GM23338 (cell line): ENCODE measurements at regions not wholly inside any gene's neighbourhood (a gene's known extent, or its start where the extent isn't known, plus 50 kb on each side); places are given as distances from the start of the nearest gene placed in this dataset.

ENCODE experiments used
- ATAC-seq: fragments of 200-7000 bp; cut with Tn5 transposase; 3 replicates; pipeline ENCODE4 v1.9.1; 2020
- DNase-seq: peaks from one replicate; pipeline ENCODE4 v3.0.0-alpha.2; 2015; ENCODE audit warnings: low spot score
- H2AFZ ChIP-seq: fragments of 200-600 bp; sonication (generic); 2 replicates; pipeline ENCODE4 v1.8.0; 2016; ENCODE audit warnings: antibody characterized with exemption, mild to moderate bottlenecking, moderate library complexity
- H3F3A ChIP-seq: fragments of 200-600 bp; sonication (generic); replicated peaks from 2 replicates; pipeline ENCODE4 v1.8.0; 2017; ENCODE audit warnings: antibody characterized with exemption, mixed run types, low read depth
- H3K27ac ChIP-seq: fragments of 200-600 bp; sonication (generic); 2 replicates; pipeline ENCODE4 v1.6.1; 2016; ENCODE audit warnings: low read depth
- H3K27me3 ChIP-seq: fragments of 200-600 bp; sonication (generic); 2 replicates; pipeline ENCODE4 v1.8.0; 2016; ENCODE audit warnings: mild to moderate bottlenecking, mixed run types, moderate library complexity; ENCODE audit not compliant: insufficient read depth
- H3K36me3 ChIP-seq: fragments of 200-600 bp; sonication (generic); 2 replicates; pipeline ENCODE4 v1.8.0; 2016; ENCODE audit warnings: mild to moderate bottlenecking; ENCODE audit not compliant: insufficient read depth
- H3K4me1 ChIP-seq: fragments of 200-600 bp; sonication (generic); 2 replicates; pipeline ENCODE4 v1.8.0; 2016; ENCODE audit warnings: mild to moderate bottlenecking, moderate library complexity; ENCODE audit not compliant: insufficient read depth
- H3K4me2 ChIP-seq: fragments of 200-600 bp; sonication (generic); 2 replicates; pipeline ENCODE4 v1.7.1; 2017; ENCODE audit warnings: mixed run types
- H3K4me3 ChIP-seq: fragments of 200-600 bp; sonication (generic); 2 replicates; pipeline ENCODE4 v1.6.1; 2016; ENCODE audit warnings: mixed run types
- H3K79me2 ChIP-seq: fragments of 200-600 bp; sonication (generic); replicated peaks from 2 replicates; pipeline ENCODE4 v1.8.0; 2017; ENCODE audit warnings: mild to moderate bottlenecking; ENCODE audit not compliant: insufficient read depth
- H3K9me2 ChIP-seq: fragments of 200-600 bp; sonication (generic); 2 replicates; pipeline ENCODE4 v1.8.0; 2017; ENCODE audit not compliant: insufficient read depth
- H4K20me1 ChIP-seq: fragments of 200-600 bp; sonication (generic); replicated peaks from 2 replicates; pipeline ENCODE4 v1.8.0; 2017; ENCODE audit warnings: mild to moderate bottlenecking; ENCODE audit not compliant: insufficient read depth
- H3K27ac Mint-ChIP-seq: 2 replicates; pipeline ENCODE4 v1.8.0; 2020; ENCODE audit warnings: inconsistent platforms, mild to moderate bottlenecking, moderate library complexity, mixed read lengths
- H3K27me3 Mint-ChIP-seq: 3 replicates; pipeline ENCODE4 v1.8.0; 2022; ENCODE audit warnings: low read depth, mild to moderate bottlenecking, moderate library complexity, mixed read lengths, inconsistent platforms; ENCODE audit not compliant: insufficient read depth, poor library complexity
- H3K36me3 Mint-ChIP-seq: 3 replicates; pipeline ENCODE4 v1.8.0; 2021; ENCODE audit warnings: low read depth, mild to moderate bottlenecking, inconsistent platforms, moderate library complexity, mixed read lengths
- H3K4me1 Mint-ChIP-seq: 3 replicates; pipeline ENCODE4 v1.8.0; 2020; ENCODE audit warnings: mild to moderate bottlenecking, inconsistent platforms, mixed read lengths
- H3K4me3 Mint-ChIP-seq: 3 replicates; pipeline ENCODE4 v1.8.0; 2021; ENCODE audit warnings: moderate library complexity, mild to moderate bottlenecking, inconsistent platforms, mixed read lengths
- H3K9me3 Mint-ChIP-seq: 3 replicates; pipeline ENCODE4 v1.8.0; 2020; ENCODE audit warnings: moderate library complexity, mild to moderate bottlenecking, inconsistent platforms, mixed read lengths
- CREB1 ChIP-seq: fragments of 250-450 bp; sonication (Bioruptor Pico); IDR thresholded peaks from 2 replicates; pipeline ENCODE4 v1.5.0; 2020; ENCODE audit warnings: low read depth, mild to moderate bottlenecking, moderate library complexity
- EZH2 ChIP-seq: fragments of 200-600 bp; sonication (generic); IDR thresholded peaks from one replicate; pipeline ENCODE4 v1.8.0; 2017; ENCODE audit warnings: antibody characterized with exemption, mild to moderate bottlenecking, low read depth; ENCODE audit not compliant: unreplicated experiment
- EZH2phosphoT487 ChIP-seq: fragments of 200-600 bp; sonication (generic); IDR thresholded peaks from one replicate; pipeline ENCODE4 v1.8.1; 2018; ENCODE audit warnings: antibody characterized with exemption; ENCODE audit not compliant: unreplicated experiment
- JUNB ChIP-seq: IDR thresholded peaks from one replicate; pipeline ENCODE4 v1.6.1; 2016; ENCODE audit warnings: antibody characterized with exemption; ENCODE audit not compliant: unreplicated experiment
- NANOG ChIP-seq: IDR thresholded peaks from 2 replicates; pipeline ENCODE4 v1.6.1; 2016; ENCODE audit warnings: antibody characterized with exemption, borderline replicate concordance
- POLR2AphosphoS5 ChIP-seq: IDR thresholded peaks from 2 replicates; pipeline ENCODE4 v1.6.1; 2016; ENCODE audit warnings: antibody characterized with exemption, low read depth
- STAT1 ChIP-seq: IDR thresholded peaks from one replicate; pipeline ENCODE4 v1.6.1; 2016; ENCODE audit warnings: antibody characterized with exemption; ENCODE audit not compliant: unreplicated experiment
- ZNF114 ChIP-seq: fragments of 250-450 bp; sonication (Bioruptor Pico); IDR thresholded peaks from 2 replicates; pipeline ENCODE4 v1.5.0; 2020; ENCODE audit warnings: mild to moderate bottlenecking, moderate library complexity
- ZNF331 ChIP-seq: fragments of 250-450 bp; sonication (Bioruptor Pico); IDR thresholded peaks from 2 replicates; pipeline ENCODE4 v1.5.0; 2020; ENCODE audit warnings: low read depth, mild to moderate bottlenecking, moderate library complexity
- TF ChIP-seq, protein P1 (sequence below), 2 experiments: fragments of 200-600 bp in 1 of 2; sonication (generic) in 1 of 2; conservative IDR thresholded peaks; 2 replicates each; pipeline versions ENCODE4 v1.5.1 to v1.6.1; 2016 to 2017; ENCODE audit warnings: antibody characterized with exemption in 2 of 2, low read depth in 2 of 2, mild to moderate bottlenecking in 2 of 2, moderate library complexity in 1 of 2
- TF ChIP-seq, protein P2 (sequence below): IDR thresholded peaks from one replicate; pipeline ENCODE4 v1.6.1; 2018; ENCODE audit warnings: antibody characterized with exemption; ENCODE audit not compliant: unreplicated experiment
- TF ChIP-seq, protein P3 (sequence below): fragments of 250-450 bp; sonication (Bioruptor Pico); IDR thresholded peaks from 2 replicates; pipeline ENCODE4 v1.5.0; 2020; ENCODE audit warnings: mild to moderate bottlenecking, moderate library complexity
- TF ChIP-seq, protein P4 (sequence below): IDR thresholded peaks from 2 replicates; pipeline ENCODE4 v1.6.1; 2016; ENCODE audit warnings: antibody characterized with exemption

DNA sequence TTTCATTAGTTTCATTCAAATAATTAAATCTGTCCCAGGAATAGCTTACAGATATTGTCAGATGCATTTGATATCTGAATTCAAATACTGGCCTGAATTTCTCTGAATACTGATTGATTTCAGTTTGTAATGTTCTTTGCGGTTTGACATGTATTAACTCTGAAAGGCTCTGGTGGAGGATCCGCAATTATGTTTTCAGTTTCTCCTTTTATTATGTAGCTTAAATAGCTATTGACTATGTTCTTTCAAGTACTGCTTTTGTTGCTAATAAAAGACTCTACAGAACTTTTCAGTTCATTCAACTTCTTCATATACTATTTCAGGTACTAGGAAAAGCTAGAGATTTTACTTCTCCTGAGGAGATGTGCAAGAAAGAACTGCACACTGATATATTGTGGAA is 2085.4 kb upstream of the RAG2 start:
- H2AFZ ChIP-seq, result no peak overlapping the region
- no peaks in the 10 kb centered on the region for H3K36me3 Mint-ChIP-seq
- no peaks in the 10 kb centered on the region for H3K36me3 ChIP-seq
- no peaks in the 10 kb centered on the region for H3F3A ChIP-seq
- no peaks in the 10 kb centered on the region for H3K79me2 ChIP-seq
- H3K4me3 ChIP-seq, result no peak overlapping the region
- no peak for TF ChIP-seq STAT1
- TF ChIP-seq ZNF114, result no peak
- TF ChIP-seq, protein P1, sequence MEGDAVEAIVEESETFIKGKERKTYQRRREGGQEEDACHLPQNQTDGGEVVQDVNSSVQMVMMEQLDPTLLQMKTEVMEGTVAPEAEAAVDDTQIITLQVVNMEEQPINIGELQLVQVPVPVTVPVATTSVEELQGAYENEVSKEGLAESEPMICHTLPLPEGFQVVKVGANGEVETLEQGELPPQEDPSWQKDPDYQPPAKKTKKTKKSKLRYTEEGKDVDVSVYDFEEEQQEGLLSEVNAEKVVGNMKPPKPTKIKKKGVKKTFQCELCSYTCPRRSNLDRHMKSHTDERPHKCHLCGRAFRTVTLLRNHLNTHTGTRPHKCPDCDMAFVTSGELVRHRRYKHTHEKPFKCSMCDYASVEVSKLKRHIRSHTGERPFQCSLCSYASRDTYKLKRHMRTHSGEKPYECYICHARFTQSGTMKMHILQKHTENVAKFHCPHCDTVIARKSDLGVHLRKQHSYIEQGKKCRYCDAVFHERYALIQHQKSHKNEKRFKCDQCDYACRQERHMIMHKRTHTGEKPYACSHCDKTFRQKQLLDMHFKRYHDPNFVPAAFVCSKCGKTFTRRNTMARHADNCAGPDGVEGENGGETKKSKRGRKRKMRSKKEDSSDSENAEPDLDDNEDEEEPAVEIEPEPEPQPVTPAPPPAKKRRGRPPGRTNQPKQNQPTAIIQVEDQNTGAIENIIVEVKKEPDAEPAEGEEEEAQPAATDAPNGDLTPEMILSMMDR (conservative IDR thresholded peaks at IDR 0.05; ENCODE audit: low read depth in 2 of 2), result no peak
- no peak for TF ChIP-seq POLR2AphosphoS5
- TF ChIP-seq EZH2phosphoT487, result no peak
- TF ChIP-seq, protein P2, sequence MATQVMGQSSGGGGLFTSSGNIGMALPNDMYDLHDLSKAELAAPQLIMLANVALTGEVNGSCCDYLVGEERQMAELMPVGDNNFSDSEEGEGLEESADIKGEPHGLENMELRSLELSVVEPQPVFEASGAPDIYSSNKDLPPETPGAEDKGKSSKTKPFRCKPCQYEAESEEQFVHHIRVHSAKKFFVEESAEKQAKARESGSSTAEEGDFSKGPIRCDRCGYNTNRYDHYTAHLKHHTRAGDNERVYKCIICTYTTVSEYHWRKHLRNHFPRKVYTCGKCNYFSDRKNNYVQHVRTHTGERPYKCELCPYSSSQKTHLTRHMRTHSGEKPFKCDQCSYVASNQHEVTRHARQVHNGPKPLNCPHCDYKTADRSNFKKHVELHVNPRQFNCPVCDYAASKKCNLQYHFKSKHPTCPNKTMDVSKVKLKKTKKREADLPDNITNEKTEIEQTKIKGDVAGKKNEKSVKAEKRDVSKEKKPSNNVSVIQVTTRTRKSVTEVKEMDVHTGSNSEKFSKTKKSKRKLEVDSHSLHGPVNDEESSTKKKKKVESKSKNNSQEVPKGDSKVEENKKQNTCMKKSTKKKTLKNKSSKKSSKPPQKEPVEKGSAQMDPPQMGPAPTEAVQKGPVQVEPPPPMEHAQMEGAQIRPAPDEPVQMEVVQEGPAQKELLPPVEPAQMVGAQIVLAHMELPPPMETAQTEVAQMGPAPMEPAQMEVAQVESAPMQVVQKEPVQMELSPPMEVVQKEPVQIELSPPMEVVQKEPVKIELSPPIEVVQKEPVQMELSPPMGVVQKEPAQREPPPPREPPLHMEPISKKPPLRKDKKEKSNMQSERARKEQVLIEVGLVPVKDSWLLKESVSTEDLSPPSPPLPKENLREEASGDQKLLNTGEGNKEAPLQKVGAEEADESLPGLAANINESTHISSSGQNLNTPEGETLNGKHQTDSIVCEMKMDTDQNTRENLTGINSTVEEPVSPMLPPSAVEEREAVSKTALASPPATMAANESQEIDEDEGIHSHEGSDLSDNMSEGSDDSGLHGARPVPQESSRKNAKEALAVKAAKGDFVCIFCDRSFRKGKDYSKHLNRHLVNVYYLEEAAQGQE, result no peak
- TF ChIP-seq, protein P3, sequence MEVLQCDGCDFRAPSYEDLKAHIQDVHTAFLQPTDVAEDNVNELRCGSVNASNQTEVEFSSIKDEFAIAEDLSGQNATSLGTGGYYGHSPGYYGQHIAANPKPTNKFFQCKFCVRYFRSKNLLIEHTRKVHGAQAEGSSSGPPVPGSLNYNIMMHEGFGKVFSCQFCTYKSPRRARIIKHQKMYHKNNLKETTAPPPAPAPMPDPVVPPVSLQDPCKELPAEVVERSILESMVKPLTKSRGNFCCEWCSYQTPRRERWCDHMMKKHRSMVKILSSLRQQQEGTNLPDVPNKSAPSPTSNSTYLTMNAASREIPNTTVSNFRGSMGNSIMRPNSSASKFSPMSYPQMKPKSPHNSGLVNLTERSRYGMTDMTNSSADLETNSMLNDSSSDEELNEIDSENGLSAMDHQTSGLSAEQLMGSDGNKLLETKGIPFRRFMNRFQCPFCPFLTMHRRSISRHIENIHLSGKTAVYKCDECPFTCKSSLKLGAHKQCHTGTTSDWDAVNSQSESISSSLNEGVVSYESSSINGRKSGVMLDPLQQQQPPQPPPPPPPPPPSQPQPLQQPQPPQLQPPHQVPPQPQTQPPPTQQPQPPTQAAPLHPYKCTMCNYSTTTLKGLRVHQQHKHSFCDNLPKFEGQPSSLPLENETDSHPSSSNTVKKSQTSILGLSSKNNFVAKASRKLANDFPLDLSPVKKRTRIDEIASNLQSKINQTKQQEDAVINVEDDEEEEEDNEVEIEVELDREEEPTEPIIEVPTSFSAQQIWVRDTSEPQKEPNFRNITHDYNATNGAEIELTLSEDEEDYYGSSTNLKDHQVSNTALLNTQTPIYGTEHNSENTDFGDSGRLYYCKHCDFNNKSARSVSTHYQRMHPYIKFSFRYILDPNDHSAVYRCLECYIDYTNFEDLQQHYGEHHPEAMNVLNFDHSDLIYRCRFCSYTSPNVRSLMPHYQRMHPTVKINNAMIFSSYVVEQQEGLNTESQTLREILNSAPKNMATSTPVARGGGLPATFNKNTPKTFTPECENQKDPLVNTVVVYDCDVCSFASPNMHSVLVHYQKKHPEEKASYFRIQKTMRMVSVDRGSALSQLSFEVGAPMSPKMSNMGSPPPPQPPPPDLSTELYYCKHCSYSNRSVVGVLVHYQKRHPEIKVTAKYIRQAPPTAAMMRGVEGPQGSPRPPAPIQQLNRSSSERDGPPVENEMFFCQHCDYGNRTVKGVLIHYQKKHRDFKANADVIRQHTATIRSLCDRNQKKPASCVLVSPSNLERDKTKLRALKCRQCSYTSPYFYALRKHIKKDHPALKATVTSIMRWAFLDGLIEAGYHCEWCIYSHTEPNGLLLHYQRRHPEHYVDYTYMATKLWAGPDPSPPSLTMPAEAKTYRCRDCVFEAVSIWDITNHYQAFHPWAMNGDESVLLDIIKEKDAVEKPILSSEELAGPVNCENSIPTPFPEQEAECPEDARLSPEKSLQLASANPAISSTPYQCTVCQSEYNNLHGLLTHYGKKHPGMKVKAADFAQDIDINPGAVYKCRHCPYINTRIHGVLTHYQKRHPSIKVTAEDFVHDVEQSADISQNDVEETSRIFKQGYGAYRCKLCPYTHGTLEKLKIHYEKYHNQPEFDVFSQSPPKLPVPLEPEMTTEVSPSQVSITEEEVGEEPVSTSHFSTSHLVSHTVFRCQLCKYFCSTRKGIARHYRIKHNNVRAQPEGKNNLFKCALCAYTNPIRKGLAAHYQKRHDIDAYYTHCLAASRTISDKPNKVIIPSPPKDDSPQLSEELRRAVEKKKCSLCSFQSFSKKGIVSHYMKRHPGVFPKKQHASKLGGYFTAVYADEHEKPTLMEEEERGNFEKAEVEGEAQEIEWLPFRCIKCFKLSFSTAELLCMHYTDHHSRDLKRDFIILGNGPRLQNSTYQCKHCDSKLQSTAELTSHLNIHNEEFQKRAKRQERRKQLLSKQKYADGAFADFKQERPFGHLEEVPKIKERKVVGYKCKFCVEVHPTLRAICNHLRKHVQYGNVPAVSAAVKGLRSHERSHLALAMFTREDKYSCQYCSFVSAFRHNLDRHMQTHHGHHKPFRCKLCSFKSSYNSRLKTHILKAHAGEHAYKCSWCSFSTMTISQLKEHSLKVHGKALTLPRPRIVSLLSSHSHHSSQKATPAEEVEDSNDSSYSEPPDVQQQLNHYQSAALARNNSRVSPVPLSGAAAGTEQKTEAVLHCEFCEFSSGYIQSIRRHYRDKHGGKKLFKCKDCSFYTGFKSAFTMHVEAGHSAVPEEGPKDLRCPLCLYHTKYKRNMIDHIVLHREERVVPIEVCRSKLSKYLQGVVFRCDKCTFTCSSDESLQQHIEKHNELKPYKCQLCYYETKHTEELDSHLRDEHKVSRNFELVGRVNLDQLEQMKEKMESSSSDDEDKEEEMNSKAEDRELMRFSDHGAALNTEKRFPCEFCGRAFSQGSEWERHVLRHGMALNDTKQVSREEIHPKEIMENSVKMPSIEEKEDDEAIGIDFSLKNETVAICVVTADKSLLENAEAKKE, result no peak
- no peak for TF ChIP-seq ZNF331 (CRISPR knock-in tag)
- TF ChIP-seq EZH2, result no peak
- TF ChIP-seq, protein P4, sequence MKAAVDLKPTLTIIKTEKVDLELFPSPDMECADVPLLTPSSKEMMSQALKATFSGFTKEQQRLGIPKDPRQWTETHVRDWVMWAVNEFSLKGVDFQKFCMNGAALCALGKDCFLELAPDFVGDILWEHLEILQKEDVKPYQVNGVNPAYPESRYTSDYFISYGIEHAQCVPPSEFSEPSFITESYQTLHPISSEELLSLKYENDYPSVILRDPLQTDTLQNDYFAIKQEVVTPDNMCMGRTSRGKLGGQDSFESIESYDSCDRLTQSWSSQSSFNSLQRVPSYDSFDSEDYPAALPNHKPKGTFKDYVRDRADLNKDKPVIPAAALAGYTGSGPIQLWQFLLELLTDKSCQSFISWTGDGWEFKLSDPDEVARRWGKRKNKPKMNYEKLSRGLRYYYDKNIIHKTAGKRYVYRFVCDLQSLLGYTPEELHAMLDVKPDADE, result no peak
- TF ChIP-seq NANOG, result no peak
- no peak for TF ChIP-seq CREB1
- no peak for TF ChIP-seq JUNB
- no peaks in the 10 kb centered on the region for H3K4me1 Mint-ChIP-seq
- H3K4me3 Mint-ChIP-seq, result no peak overlapping the region
- H3K27ac ChIP-seq, result no peak overlapping the region
- H3K27me3 ChIP-seq, result no peaks in the 10 kb centered on the region
- no peaks in the 10 kb centered on the region for H3K4me1 ChIP-seq
- ATAC-seq (no peak), DNase-seq (no peak)
- no peak overlapping the region for H3K4me2 ChIP-seq
- H3K9me2 ChIP-seq, result no peaks in the 10 kb centered on the region
- H3K9me3 Mint-ChIP-seq, result no peaks in the 10 kb centered on the region
- H3K27ac Mint-ChIP-seq, result no peak overlapping the region
- H4K20me1 ChIP-seq, result no peaks in the 10 kb centered on the region
- no peaks in the 10 kb centered on the region for H3K27me3 Mint-ChIP-seq
